ENCODE measurements at regions not wholly inside any gene's neighbourhood (a gene's known extent, or its start where the extent isn't known, plus 50 kb on each side); places are given as distances from the start of the nearest gene placed in this dataset.

- no peak overlapping the region for H3K4me3 Mint-ChIP-seq (ENCODE audit: unreplicated experiment)
- no peak for DNase-seq (ENCODE audit: low spot score)
- H3K36me3 Mint-ChIP-seq (ENCODE audit: low read depth, unreplicated experiment), result no peaks in the 10 kb centered on the region
- no peak for TF ChIP-seq CTCF (IDR thresholded peaks at IDR 0.05; ENCODE audit: unreplicated experiment)
- H3K27me3 Mint-ChIP-seq (ENCODE audit: unreplicated experiment), result no peaks in the 10 kb centered on the region
- no peak overlapping the region for H3K27ac Mint-ChIP-seq (ENCODE audit: unreplicated experiment)
- no peaks in the 10 kb centered on the region for H3K9me3 Mint-ChIP-seq (ENCODE audit: unreplicated experiment)
- peaks cover 2% of the 10 kb centered on the region for H3K4me1 Mint-ChIP-seq (ENCODE audit: unreplicated experiment)
These were observed 597.9 kb upstream of the TLE4 start for GRCh38 chr9:78973907-78974306.

- TF ChIP-seq CTCF (IDR thresholded peaks at IDR 0.05; ENCODE audit: unreplicated experiment), result no peak
- Mint-ChIP-seq H3K4me3 (ENCODE audit: unreplicated experiment) (no peak overlapping the region), H3K9me3 (ENCODE audit: unreplicated experiment) (no peaks in the 10 kb centered on the region), H3K36me3 (ENCODE audit: low read depth, unreplicated experiment) (no peaks in the 10 kb centered on the region), H3K27me3 (ENCODE audit: unreplicated experiment) (peaks cover 1% of the 10 kb centered on the region), H3K27ac (ENCODE audit: unreplicated experiment) (no peak overlapping the region), H3K4me1 (ENCODE audit: unreplicated experiment) (no peaks in the 10 kb centered on the region)
- no peak for DNase-seq (ENCODE audit: low spot score)
These were observed 588.9 kb upstream of the TLE4 start for GRCh38 chr9:78982849-78983248.

- H3K27me3 Mint-ChIP-seq (ENCODE audit: unreplicated experiment), result peaks cover 1% of the 10 kb centered on the region
- DNase-seq (ENCODE audit: low spot score), result no peak
- H3K9me3 Mint-ChIP-seq (ENCODE audit: unreplicated experiment), result no peaks in the 10 kb centered on the region
- no peaks in the 10 kb centered on the region for H3K4me1 Mint-ChIP-seq (ENCODE audit: unreplicated experiment)
- H3K27ac Mint-ChIP-seq (ENCODE audit: unreplicated experiment), result no peak overlapping the region
- TF ChIP-seq CTCF (IDR thresholded peaks at IDR 0.05; ENCODE audit: unreplicated experiment), result no peak
- H3K4me3 Mint-ChIP-seq (ENCODE audit: unreplicated experiment), result no peak overlapping the region
- no peaks in the 10 kb centered on the region for H3K36me3 Mint-ChIP-seq (ENCODE audit: low read depth, unreplicated experiment)
These were observed 586.6 kb upstream of the TLE4 start for GRCh38 chr9:78985084-78985738.

GRCh38 chr9:78986446-78986845, 585.3 kb upstream of the TLE4 start:
- Mint-ChIP-seq H3K4me3 (ENCODE audit: unreplicated experiment) (no peak overlapping the region), H3K4me1 (ENCODE audit: unreplicated experiment) (peaks cover 3% of the 10 kb centered on the region), H3K9me3 (ENCODE audit: unreplicated experiment) (no peaks in the 10 kb centered on the region), H3K27me3 (ENCODE audit: unreplicated experiment) (no peaks in the 10 kb centered on the region), H3K27ac (ENCODE audit: unreplicated experiment) (no peak overlapping the region), H3K36me3 (ENCODE audit: low read depth, unreplicated experiment) (no peaks in the 10 kb centered on the region)
- DNase-seq (ENCODE audit: low spot score), result no peak
- no peak for TF ChIP-seq CTCF (IDR thresholded peaks at IDR 0.05; ENCODE audit: unreplicated experiment)

GRCh38 chr9:78989031-78989658, 582.6 kb upstream of the TLE4 start:
- H3K36me3 Mint-ChIP-seq (ENCODE audit: low read depth, unreplicated experiment), result no peaks in the 10 kb centered on the region
- H3K4me3 Mint-ChIP-seq (ENCODE audit: unreplicated experiment), result no peak overlapping the region
- H3K4me1 Mint-ChIP-seq (ENCODE audit: unreplicated experiment), result peaks cover 4% of the 10 kb centered on the region
- H3K9me3 Mint-ChIP-seq (ENCODE audit: unreplicated experiment), result no peaks in the 10 kb centered on the region
- no peak overlapping the region for H3K27ac Mint-ChIP-seq (ENCODE audit: unreplicated experiment)
- no peak for TF ChIP-seq CTCF (IDR thresholded peaks at IDR 0.05; ENCODE audit: unreplicated experiment)
- no peaks in the 10 kb centered on the region for H3K27me3 Mint-ChIP-seq (ENCODE audit: unreplicated experiment)
- DNase-seq (ENCODE audit: low spot score), result no peak
